ENCODE measurements at regions not wholly inside any gene's neighbourhood (a gene's known extent, or its start where the extent isn't known, plus 50 kb on each side); places are given as distances from the start of the nearest gene placed in this dataset.

DNA sequence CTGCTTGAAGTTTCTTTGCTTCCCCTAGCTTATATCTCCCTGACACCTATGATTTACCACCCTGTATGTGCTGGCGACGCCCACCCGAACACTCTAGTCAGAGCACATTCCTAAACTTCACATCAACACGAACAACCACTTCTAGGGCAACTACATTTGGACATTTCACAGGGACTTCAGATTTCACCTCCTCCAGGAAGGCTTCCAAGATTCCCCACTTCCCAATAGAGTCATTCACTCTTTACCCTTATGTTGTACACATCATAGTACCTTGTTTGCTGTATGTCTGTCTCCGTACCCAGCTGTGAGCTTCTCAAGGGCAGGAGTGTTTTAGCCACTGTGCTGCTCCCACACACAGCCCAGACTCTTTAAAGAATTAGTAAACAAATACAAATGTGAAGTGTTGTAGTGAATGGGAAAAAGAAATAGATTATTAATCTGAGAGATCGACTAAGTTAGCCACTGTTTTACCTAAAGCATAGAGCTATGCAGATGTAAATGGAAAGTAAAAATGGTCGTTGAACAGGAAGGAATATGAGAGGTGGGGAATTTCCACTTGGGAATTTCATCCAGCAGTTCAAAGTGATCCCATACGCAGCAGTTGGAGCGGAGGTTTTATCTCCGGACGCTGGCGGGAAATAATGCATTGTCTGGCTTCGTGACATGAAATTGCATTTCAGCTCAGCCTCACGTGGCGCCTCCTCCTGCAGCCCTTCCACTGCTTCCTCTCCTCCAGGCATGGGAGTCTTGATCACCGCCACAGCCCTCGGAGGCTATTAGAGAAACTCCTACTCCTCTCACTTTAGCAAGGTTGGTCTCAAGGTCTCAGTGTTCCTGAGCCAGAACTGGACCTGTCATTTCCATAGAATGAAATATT lies 233.4 kb upstream of the COPS8 start:
- Histone ChIP-seq H2AFZ (ENCODE audit: low read length) (no peak overlapping the region), H3K4me2 (ENCODE audit: low read depth, low read length) (no peak overlapping the region), H4K20me1 (ENCODE audit: insufficient read depth, low read length) (no peaks in the 10 kb centered on the region), H3K9me3 (ENCODE audit: low read length) (no peaks in the 10 kb centered on the region), H3K4me3 (replicated peaks in 1 of 3; ENCODE audit: insufficient read depth in 1 of 3, low read depth in 2 of 3, low read length in 3 of 3) (no peak overlapping the region), H3K4me1 (ENCODE audit: insufficient read depth, low read length) (no peaks in the 10 kb centered on the region), H3K36me3 (replicated peaks in 1 of 2; ENCODE audit: control insufficient read depth in 1 of 2, insufficient read depth in 2 of 2, low read length in 2 of 2) (no peaks in the 10 kb centered on the region), H3K79me2 (ENCODE audit: insufficient read depth, low read length) (no peaks in the 10 kb centered on the region), H3K9ac (ENCODE audit: insufficient read depth, low read depth, low read length) (no peak overlapping the region), H3K27me3 (ENCODE audit: control insufficient read depth in 1 of 2, insufficient read depth in 2 of 2, low read length in 2 of 2) (no peaks in the 10 kb centered on the region), H3K27ac (ENCODE audit: extremely low read length, insufficient read depth, low read length) (no peak overlapping the region)
- in situ Hi-C loops (cut with HindIII; ENCODE audit: extremely low pct_ligation_motif_present, low pct_unique_long_range_greater_than_20kb) (no loop called here), intact Hi-C loops (cut with micrococcal nuclease; ENCODE audit: unreplicated experiment) (no loop called here)
- DNase-seq (ENCODE audit: low spot score) (no peak), FAIRE-seq (no peak), ATAC-seq (no peak)
- ChIA-PET CTCF (ENCODE audit: low intra/inter-chr PET ratio, low total read pairs) (no interaction called here), POLR2A (interaction anchor here (0.7 kb wide), 1 partner anchor 13 kb away, joined by 3 read pairs; no protein-coding TSS in a partner anchor)
- BruUV-seq (replicated peaks), result no TSS peak
- WGBS (ENCODE audit: low lambda C conversion rate), result 56% methylated on average over 17 of the region's 17 CpGs
- TF ChIP-seq, protein P1, sequence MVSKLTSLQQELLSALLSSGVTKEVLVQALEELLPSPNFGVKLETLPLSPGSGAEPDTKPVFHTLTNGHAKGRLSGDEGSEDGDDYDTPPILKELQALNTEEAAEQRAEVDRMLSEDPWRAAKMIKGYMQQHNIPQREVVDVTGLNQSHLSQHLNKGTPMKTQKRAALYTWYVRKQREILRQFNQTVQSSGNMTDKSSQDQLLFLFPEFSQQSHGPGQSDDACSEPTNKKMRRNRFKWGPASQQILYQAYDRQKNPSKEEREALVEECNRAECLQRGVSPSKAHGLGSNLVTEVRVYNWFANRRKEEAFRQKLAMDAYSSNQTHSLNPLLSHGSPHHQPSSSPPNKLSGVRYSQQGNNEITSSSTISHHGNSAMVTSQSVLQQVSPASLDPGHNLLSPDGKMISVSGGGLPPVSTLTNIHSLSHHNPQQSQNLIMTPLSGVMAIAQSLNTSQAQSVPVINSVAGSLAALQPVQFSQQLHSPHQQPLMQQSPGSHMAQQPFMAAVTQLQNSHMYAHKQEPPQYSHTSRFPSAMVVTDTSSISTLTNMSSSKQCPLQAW (CRISPR knock-in tag; IDR thresholded peaks at IDR 0.05), result no peak
- TF ChIP-seq ZNF160 (CRISPR knock-in tag; IDR thresholded peaks at IDR 0.05), result no peak
- TF ChIP-seq SMAD9 (CRISPR knock-in tag; IDR thresholded peaks at IDR 0.05), result no peak
- TF ChIP-seq, protein P2, sequence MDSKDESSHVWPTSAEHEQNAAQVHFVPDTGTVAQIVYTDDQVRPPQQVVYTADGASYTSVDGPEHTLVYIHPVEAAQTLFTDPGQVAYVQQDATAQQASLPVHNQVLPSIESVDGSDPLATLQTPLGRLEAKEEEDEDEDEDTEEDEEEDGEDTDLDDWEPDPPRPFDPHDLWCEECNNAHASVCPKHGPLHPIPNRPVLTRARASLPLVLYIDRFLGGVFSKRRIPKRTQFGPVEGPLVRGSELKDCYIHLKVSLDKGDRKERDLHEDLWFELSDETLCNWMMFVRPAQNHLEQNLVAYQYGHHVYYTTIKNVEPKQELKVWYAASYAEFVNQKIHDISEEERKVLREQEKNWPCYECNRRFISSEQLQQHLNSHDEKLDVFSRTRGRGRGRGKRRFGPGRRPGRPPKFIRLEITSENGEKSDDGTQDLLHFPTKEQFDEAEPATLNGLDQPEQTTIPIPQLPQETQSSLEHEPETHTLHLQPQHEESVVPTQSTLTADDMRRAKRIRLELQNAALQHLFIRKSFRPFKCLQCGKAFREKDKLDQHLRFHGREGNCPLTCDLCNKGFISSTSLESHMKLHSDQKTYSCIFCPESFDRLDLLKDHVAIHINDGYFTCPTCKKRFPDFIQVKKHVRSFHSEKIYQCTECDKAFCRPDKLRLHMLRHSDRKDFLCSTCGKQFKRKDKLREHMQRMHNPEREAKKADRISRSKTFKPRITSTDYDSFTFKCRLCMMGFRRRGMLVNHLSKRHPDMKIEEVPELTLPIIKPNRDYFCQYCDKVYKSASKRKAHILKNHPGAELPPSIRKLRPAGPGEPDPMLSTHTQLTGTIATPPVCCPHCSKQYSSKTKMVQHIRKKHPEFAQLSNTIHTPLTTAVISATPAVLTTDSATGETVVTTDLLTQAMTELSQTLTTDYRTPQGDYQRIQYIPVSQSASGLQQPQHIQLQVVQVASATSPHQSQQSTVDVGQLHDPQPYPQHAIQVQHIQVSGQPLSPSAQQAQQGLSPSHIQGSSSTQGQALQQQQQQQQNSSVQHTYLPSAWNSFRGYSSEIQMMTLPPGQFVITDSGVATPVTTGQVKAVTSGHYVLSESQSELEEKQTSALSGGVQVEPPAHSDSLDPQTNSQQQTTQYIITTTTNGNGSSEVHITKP (CRISPR knock-in tag; IDR thresholded peaks at IDR 0.05; ENCODE audit: low read depth), result no peak
- no peak for TF ChIP-seq GATAD1 (CRISPR knock-in tag; IDR thresholded peaks at IDR 0.05)
- TF ChIP-seq XBP1 (CRISPR knock-in tag; IDR thresholded peaks at IDR 0.05), result no peak
- TF ChIP-seq DNMT3B (CRISPR knock-in tag; conservative IDR thresholded peaks at IDR 0.05), result no peak
- TF ChIP-seq CSRNP1 (CRISPR knock-in tag; IDR thresholded peaks at IDR 0.05), result no peak
- TF ChIP-seq THAP7 (CRISPR knock-in tag; IDR thresholded peaks at IDR 0.05), result no peak
- TF ChIP-seq MAFK (conservative IDR thresholded peaks at IDR 0.05 in 1 of 2, IDR thresholded peaks at IDR 0.05 in 1 of 2; ENCODE audit: low read length in 2 of 2), result no peak

Measured in HepG2 (cell line).